Activated CD4-positive, alpha-beta T cell treated with anti-CD3 and anti-CD28 coated beads, Interleukin-2, amount 10 ng/mL, durations not matched to agents 24 days and 14 days (primary cell): ENCODE measurements at regions not wholly inside any gene's neighbourhood (a gene's known extent, or its start where the extent isn't known, plus 50 kb on each side); places are given as distances from the start of the nearest gene placed in this dataset.

Experiments
- DNase-seq: peaks from one replicate; pipeline ENCODE4 v3.0.0; 2022
- H3K27ac Mint-ChIP-seq: one replicate; pipeline ENCODE4 v1.8.0; 2022; ENCODE audit warnings: mild to moderate bottlenecking, mixed read lengths
- H3K27me3 Mint-ChIP-seq: one replicate; pipeline ENCODE4 v1.8.0; 2022; ENCODE audit warnings: mixed read lengths
- H3K36me3 Mint-ChIP-seq: one replicate; pipeline ENCODE4 v1.8.0; 2022; ENCODE audit warnings: low read depth, mild to moderate bottlenecking, mixed read lengths
- H3K4me1 Mint-ChIP-seq: one replicate; pipeline ENCODE4 v1.8.0; 2021; ENCODE audit warnings: mixed read lengths
- H3K4me3 Mint-ChIP-seq: one replicate; pipeline ENCODE4 v1.8.0; 2022; ENCODE audit warnings: mild to moderate bottlenecking, moderate library complexity, mixed read lengths
- H3K9me3 Mint-ChIP-seq: one replicate; pipeline ENCODE4 v1.8.0; 2021; ENCODE audit warnings: mixed read lengths
- intact Hi-C: fragments of 100-400 bp; cut with micrococcal nuclease; formaldehyde crosslinking; loops from one replicate; pipeline ENCODE4 v1.15.1; 2023

- Mint-ChIP-seq H3K4me1 (no peaks in the 10 kb centered on the region), H3K9me3 (no peaks in the 10 kb centered on the region), H3K27me3 (no peaks in the 10 kb centered on the region), H3K4me3 (no peak overlapping the region), H3K36me3 (no peaks in the 10 kb centered on the region), H3K27ac (no peak overlapping the region)
- DNase-seq, result no peak
- intact Hi-C loops, result no loop called here
Observed at GRCh38 chr18:10231220-10231619, 223.2 kb upstream of the APCDD1 start.

GRCh38 chr18:10232062-10232461 is 222.4 kb upstream of the APCDD1 start:
- intact Hi-C loops, result no loop called here
- no peaks in the 10 kb centered on the region for H3K9me3 Mint-ChIP-seq
- no peak for DNase-seq

DNA sequence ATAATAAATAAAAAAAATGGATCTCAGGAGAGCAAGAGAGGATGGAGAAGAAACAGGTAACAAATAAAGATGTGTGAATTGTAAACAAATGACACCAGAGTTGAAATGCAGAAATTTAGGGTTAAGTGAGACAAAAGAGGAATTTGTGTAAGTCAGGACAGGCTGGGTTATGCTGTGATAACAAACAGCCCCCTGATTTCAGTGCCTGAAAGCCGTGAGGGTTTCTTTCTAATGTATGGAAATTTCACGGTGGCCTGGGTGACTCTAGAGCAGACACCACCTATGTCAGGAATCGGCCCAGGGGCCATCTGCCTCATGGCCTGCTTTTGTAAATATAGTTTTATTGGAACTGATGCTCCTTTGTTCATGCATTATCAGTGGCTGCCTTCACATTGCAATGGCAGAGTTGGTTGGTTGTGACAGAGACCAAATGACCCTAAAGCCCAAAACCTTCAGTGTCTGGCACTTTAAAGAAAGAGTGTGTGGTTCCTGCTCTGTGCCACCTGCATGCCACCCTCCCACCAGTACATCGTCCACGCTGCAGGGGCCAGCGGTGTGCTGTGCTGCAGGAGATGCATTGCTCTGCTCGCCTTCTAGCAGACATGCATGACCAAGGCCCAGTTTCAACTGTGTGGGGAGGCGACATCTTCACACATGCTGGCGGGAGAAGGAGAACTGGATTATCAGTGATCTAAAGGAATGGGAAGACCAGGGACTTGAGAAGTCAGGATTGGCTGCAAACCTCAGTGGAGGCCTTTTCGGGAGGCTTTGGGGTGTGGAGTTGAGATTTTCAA is 221.2 kb upstream of the APCDD1 start:
- H3K4me3 Mint-ChIP-seq, result no peak overlapping the region
- H3K9me3 Mint-ChIP-seq, result no peaks in the 10 kb centered on the region
- no peaks in the 10 kb centered on the region for H3K36me3 Mint-ChIP-seq
- H3K4me1 Mint-ChIP-seq, result no peaks in the 10 kb centered on the region
- DNase-seq, result no peak
- H3K27ac Mint-ChIP-seq, result no peak overlapping the region
- no peaks in the 10 kb centered on the region for H3K27me3 Mint-ChIP-seq
- intact Hi-C loops, result no loop called here

More at GRCh38 chr18:10232062-10232461, 222.4 kb upstream of the APCDD1 start:
- no peak overlapping the region for H3K4me3 Mint-ChIP-seq
- H3K27me3 Mint-ChIP-seq, result no peaks in the 10 kb centered on the region
- no peaks in the 10 kb centered on the region for H3K36me3 Mint-ChIP-seq
- H3K4me1 Mint-ChIP-seq, result no peaks in the 10 kb centered on the region
- no peak overlapping the region for H3K27ac Mint-ChIP-seq

DNA sequence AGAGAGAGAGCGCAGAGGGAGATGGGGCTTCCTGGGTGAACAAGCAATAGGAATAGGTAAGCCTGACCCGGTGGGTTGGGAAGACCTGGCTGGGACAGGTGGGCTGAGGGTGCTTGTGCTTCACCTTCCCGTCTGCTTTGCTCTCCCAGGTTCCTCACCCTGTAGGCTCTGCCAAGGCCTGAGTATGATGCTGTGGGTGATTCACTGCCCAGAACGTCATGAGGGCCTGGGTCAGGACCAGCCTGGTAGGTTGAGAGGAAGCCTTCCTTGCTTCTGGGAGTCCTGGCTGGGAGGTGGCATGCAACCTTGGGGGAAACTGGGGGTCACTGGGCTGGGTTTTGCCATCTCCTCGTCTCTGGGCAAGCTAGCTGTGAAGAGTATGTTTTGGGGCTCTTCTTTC is 220.2 kb upstream of the APCDD1 start:
- intact Hi-C loops, result no loop called here
- H3K27me3 Mint-ChIP-seq, result no peaks in the 10 kb centered on the region
- H3K36me3 Mint-ChIP-seq, result no peaks in the 10 kb centered on the region
- no peak for DNase-seq
- no peak overlapping the region for H3K4me3 Mint-ChIP-seq
- H3K4me1 Mint-ChIP-seq, result no peaks in the 10 kb centered on the region
- no peaks in the 10 kb centered on the region for H3K9me3 Mint-ChIP-seq
- no peak overlapping the region for H3K27ac Mint-ChIP-seq

DNA sequence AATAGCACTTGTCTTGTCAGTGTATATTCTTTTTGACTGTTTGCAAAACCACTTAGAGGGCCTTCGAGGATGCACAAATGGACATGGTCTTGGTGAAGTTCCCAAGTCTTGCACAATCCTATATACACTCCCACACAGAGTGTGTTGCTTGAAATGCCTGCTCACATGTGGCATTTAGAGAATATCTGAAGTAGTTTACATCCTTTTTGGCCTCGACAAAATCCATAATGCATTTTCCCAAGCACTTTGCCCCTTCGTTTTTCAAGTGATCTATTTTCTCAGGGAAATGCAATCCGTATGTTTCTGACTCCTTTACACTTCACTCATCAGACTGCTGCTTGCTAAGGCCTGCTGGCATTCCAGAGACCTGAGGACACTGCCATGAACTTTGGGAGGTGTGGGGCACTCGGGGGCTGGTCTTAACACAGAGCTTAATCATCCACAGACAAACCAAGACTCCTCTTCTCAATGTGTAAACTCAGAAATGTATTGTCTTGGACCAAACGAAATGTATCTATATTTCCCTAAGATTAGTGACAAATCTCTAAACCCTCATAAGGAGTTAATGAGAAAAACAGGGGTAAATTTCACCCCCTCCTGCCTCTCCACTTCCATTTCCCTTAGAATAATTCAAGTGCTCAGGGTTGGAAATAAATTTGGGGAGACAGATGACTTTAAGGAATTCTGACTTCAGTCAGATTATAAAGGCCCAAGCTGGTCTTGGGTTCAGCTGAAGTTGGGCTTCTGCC is 219.3 kb upstream of the APCDD1 start:
- H3K36me3 Mint-ChIP-seq, result no peaks in the 10 kb centered on the region
- DNase-seq, result no peak
- H3K27ac Mint-ChIP-seq, result no peak overlapping the region
- no peaks in the 10 kb centered on the region for H3K9me3 Mint-ChIP-seq
- intact Hi-C loops, result no loop called here
- H3K4me3 Mint-ChIP-seq, result no peak overlapping the region
- H3K4me1 Mint-ChIP-seq, result no peaks in the 10 kb centered on the region
- H3K27me3 Mint-ChIP-seq, result no peaks in the 10 kb centered on the region

GRCh38 chr18:10235661-10235952 is 218.8 kb upstream of the APCDD1 start:
- H3K36me3 Mint-ChIP-seq, result no peaks in the 10 kb centered on the region
- intact Hi-C loops, result no loop called here

GRCh38 chr18:10239103-10239502 is 215.3 kb upstream of the APCDD1 start:
- DNase-seq, result no peak
- H3K4me3 Mint-ChIP-seq, result no peak overlapping the region
- no peaks in the 10 kb centered on the region for H3K9me3 Mint-ChIP-seq
- no peaks in the 10 kb centered on the region for H3K36me3 Mint-ChIP-seq
- intact Hi-C loops, result no loop called here
- H3K27me3 Mint-ChIP-seq, result peaks cover 1% of the 10 kb centered on the region
- H3K4me1 Mint-ChIP-seq, result no peaks in the 10 kb centered on the region
- H3K27ac Mint-ChIP-seq, result no peak overlapping the region

More at GRCh38 chr18:10235661-10235952, 218.8 kb upstream of the APCDD1 start:
- Mint-ChIP-seq H3K27ac (no peak overlapping the region), H3K4me3 (no peak overlapping the region), H3K4me1 (no peaks in the 10 kb centered on the region), H3K9me3 (no peaks in the 10 kb centered on the region), H3K27me3 (no peaks in the 10 kb centered on the region)
- no peak for DNase-seq

DNA sequence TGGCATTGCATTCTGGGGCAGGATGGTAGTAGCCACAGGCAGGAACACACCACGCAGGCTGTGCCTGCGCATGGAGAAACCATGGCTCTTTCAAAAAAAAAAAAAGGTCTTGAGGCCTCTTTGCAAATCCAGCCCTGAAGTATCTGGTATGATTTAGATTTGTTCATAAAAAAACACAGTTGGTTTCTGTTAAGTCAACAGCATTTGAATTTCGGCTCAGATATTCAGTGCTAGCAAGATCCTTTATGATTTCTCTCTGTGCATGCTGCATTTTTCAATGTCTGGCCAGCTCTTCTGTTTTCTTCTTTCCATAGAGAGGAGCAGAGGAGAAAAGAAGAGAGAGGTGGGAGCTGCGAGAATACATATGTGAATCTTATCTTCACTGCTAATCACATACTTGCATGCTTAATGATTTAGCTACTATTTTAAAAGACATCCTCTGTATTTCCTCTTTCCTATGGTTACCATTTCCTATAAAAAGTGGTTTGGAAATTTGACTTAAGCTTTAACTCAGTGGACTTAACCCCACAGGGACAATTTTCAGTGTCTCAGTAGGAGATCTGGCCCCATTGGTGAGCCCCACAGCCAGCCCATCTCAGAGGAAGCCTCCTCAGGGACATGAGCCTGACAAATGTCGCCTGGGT is 214.3 kb upstream of the APCDD1 start:
- intact Hi-C loops, result no loop called here
- no peak for DNase-seq
- no peak overlapping the region for H3K27ac Mint-ChIP-seq
- no peaks in the 10 kb centered on the region for H3K4me1 Mint-ChIP-seq
- no peak overlapping the region for H3K4me3 Mint-ChIP-seq
- no peaks in the 10 kb centered on the region for H3K36me3 Mint-ChIP-seq
- H3K9me3 Mint-ChIP-seq, result no peaks in the 10 kb centered on the region
- H3K27me3 Mint-ChIP-seq, result peaks cover 1% of the 10 kb centered on the region

GRCh38 chr18:10240973-10241372 is 213.5 kb upstream of the APCDD1 start:
- H3K4me1 Mint-ChIP-seq, result no peaks in the 10 kb centered on the region
- intact Hi-C loops, result no loop called here
- H3K9me3 Mint-ChIP-seq, result no peaks in the 10 kb centered on the region
- peaks cover 1% of the 10 kb centered on the region for H3K27me3 Mint-ChIP-seq
- DNase-seq, result no peak
- no peak overlapping the region for H3K27ac Mint-ChIP-seq
- H3K4me3 Mint-ChIP-seq, result no peak overlapping the region
- H3K36me3 Mint-ChIP-seq, result no peaks in the 10 kb centered on the region

- H3K27ac Mint-ChIP-seq, result no peak overlapping the region
- no peak for DNase-seq
- H3K36me3 Mint-ChIP-seq, result no peaks in the 10 kb centered on the region
- H3K4me3 Mint-ChIP-seq, result no peak overlapping the region
- no peaks in the 10 kb centered on the region for H3K9me3 Mint-ChIP-seq
- H3K4me1 Mint-ChIP-seq, result no peaks in the 10 kb centered on the region
- H3K27me3 Mint-ChIP-seq, result peaks cover 1% of the 10 kb centered on the region
- intact Hi-C loops, result no loop called here
Observed at GRCh38 chr18:10241579-10241978, 212.9 kb upstream of the APCDD1 start.

DNA sequence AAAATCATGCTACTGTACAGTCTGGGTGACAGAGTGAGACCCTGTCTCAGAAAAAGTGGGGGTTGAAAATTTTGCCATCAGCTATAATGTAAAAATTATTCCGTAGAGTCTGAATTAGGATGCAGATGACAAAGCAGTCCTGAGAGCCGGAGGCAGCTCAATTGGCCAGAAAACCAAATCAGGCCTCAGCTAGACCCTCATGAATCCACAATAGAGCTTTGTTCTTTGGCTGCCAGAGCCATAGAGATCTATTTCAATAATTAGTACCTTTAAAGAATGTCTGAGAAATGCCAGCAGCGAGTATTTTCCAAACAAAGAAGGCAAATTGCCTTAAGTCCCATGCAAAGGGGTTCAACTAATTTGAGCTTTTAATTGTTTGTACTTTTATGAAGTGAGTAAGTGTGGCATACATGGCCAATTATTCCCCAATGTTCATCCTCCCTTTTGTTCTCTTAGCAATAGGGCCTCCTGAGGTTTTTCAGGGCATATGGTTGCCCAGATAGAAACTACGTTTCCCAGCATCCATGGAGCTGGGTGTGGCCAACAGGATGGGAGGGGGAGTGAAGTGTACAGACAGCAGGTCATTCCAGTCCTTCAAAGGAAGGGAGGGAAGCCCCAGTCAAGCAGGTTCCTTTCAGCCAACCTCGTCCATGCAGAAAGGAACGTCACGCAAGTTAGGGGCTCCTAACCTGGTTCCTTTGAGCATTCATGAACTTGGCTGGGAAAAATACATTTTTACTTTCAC is 211.3 kb upstream of the APCDD1 start:
- H3K27me3 Mint-ChIP-seq, result peaks cover 1% of the 10 kb centered on the region

GRCh38 chr18:10244341-10244740 is 210.1 kb upstream of the APCDD1 start:
- H3K36me3 Mint-ChIP-seq, result no peaks in the 10 kb centered on the region
- H3K9me3 Mint-ChIP-seq, result no peaks in the 10 kb centered on the region
- no peak overlapping the region for H3K4me3 Mint-ChIP-seq
- H3K27me3 Mint-ChIP-seq, result peaks cover 1% of the 10 kb centered on the region
- no peak for DNase-seq
- H3K4me1 Mint-ChIP-seq, result no peaks in the 10 kb centered on the region
- intact Hi-C loops, result no loop called here
- no peak overlapping the region for H3K27ac Mint-ChIP-seq

More for the DNA sequence above, 211.3 kb upstream of the APCDD1 start:
- Mint-ChIP-seq H3K9me3 (no peaks in the 10 kb centered on the region), H3K36me3 (no peaks in the 10 kb centered on the region), H3K27ac (no peak overlapping the region), H3K4me3 (no peak overlapping the region), H3K4me1 (no peaks in the 10 kb centered on the region)
- no peak for DNase-seq
- intact Hi-C loops, result no loop called here

DNA sequence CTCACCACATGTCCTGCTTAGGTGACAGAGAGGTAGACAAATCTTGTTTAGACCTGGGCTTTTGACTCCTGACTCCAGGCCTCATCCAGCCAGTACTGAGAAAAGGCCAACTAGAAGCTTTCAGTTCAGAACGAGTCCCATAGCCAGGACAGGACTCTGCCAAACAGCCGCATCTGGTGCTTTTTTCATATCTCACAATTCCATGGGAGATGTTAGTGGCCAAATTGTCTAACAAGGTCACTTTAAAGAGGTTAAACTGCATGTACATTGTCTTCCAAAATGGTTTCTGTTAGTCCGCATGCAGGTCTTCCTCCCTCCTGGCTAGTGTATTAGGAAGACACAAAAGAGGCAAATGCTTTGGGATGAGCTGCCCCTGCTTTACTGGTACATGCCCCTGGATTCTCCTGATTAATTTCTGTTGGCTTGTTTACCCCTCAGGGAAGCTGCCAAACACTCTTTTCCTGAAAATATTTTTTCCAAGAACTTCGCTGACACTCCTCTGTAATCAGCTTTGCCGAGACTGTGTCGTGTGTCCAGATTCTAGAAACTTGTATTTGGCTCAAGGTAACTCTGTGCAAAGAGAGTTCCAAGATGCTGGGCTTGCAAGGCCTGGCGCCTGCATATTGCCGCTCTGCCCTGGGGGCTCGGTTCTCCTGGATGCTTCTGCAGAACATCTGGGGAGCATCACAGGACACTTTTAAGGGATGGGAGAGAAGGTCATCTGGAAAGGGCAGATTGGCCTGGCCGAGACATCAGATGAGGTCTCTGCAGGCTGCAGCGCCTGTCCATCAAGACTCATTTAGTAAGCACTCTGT is 209.2 kb upstream of the APCDD1 start:
- no peaks in the 10 kb centered on the region for H3K4me1 Mint-ChIP-seq
- peaks cover 1% of the 10 kb centered on the region for H3K27me3 Mint-ChIP-seq
- no peaks in the 10 kb centered on the region for H3K9me3 Mint-ChIP-seq
- no peaks in the 10 kb centered on the region for H3K36me3 Mint-ChIP-seq
- H3K4me3 Mint-ChIP-seq, result no peak overlapping the region
- H3K27ac Mint-ChIP-seq, result no peak overlapping the region
- no peak for DNase-seq
- intact Hi-C loops, result no loop called here
